H1 (cell line): ENCODE measurements at regions not wholly inside any gene's neighbourhood (a gene's known extent, or its start where the extent isn't known, plus 50 kb on each side); places are given as distances from the start of the nearest gene placed in this dataset.

ENCODE experiments used
- CTCF ChIA-PET: fragments of 300-600 bp; sonication (Branson Sonifier 250); formaldehyde crosslinking; loops from one replicate; lab custom pipeline; 2021; ENCODE audit not compliant: partially characterized antibody; lab: Charles Lee
- POLR2A ChIA-PET: fragments of 300-600 bp; sonication (Branson Sonifier 250); formaldehyde crosslinking; loops from one replicate; lab custom pipeline; 2021; ENCODE audit warnings: inconsistent platforms; ENCODE audit not compliant: partially characterized antibody; lab: Charles Lee
- DNase-seq, 2 experiments: peaks; one replicate each; pipeline versions ENCODE4 v3.0.0 to v3.0.0-alpha.2; 2010 to 2022; ENCODE audit warnings: low spot score in 2 of 2, low read depth in 1 of 2, mixed read lengths in 1 of 2
- FAIRE-seq: peaks from 2 replicates; lab custom pipeline; 2011; peaks lifted over from hg19 to GRCh38; lab: Jason Lieb, UNC
- H2AFZ ChIP-seq: 2 replicates; pipeline ENCODE4 v1.8.1; 2012; ENCODE audit warnings: low read length, inconsistent platforms
- H2AK5ac ChIP-seq: 2 replicates; pipeline ENCODE4 v1.6.1; 2013; ENCODE audit warnings: low read depth, low read length
- H2BK120ac ChIP-seq: replicated peaks from 2 replicates; pipeline ENCODE3; 2013; ENCODE audit warnings: low read depth, low read length, inconsistent platforms
- H2BK12ac ChIP-seq: 2 replicates; pipeline ENCODE4 v1.6.1; 2013; ENCODE audit warnings: low read depth, low read length
- H2BK15ac ChIP-seq: 2 replicates; pipeline ENCODE4 v1.6.1; 2013; ENCODE audit warnings: low read length
- H2BK20ac ChIP-seq: 2 replicates; pipeline ENCODE4 v1.6.1; 2013; ENCODE audit warnings: low read length
- H2BK5ac ChIP-seq: 2 replicates; pipeline ENCODE4 v1.6.1; 2013; ENCODE audit warnings: low read depth, low read length
- H3K14ac ChIP-seq: 2 replicates; pipeline ENCODE4 v1.6.1; 2013; ENCODE audit warnings: inconsistent platforms; ENCODE audit not compliant: insufficient read length
- H3K18ac ChIP-seq: 2 replicates; pipeline ENCODE4 v1.6.1; 2013; ENCODE audit warnings: low read length; ENCODE audit errors: extremely low read depth
- H3K23ac ChIP-seq: 2 replicates; pipeline ENCODE4 v1.6.1; 2013; ENCODE audit warnings: inconsistent platforms; ENCODE audit not compliant: insufficient read length
- H3K23me2 ChIP-seq: 2 replicates; pipeline ENCODE4 v1.6.1; 2013; ENCODE audit warnings: low read depth, low read length
- H3K27ac ChIP-seq: 2 replicates; pipeline ENCODE4 v1.6.1; 2011; ENCODE audit warnings: low read depth, low read length, inconsistent platforms
- H3K27me3 ChIP-seq, 4 experiments: replicated peaks in 1 of 4; 1 replicate in 1 of 4; 2 replicates in 3 of 4; pipeline versions ENCODE4 v1.6.1 to v1.8.1; 2011 to 2013; ENCODE audit warnings: low read length in 3 of 4, mild to moderate bottlenecking in 3 of 4, inconsistent platforms in 2 of 4, mixed read lengths in 2 of 4, moderate library complexity in 1 of 4; ENCODE audit not compliant: control insufficient read depth in 3 of 4, insufficient read depth in 3 of 4; ENCODE audit errors: extremely low read depth in 1 of 4
- H3K36me3 ChIP-seq, 4 experiments: 2 replicates each; pipeline versions ENCODE4 v1.6.1 to v1.8.1; 2011 to 2013; ENCODE audit warnings: mild to moderate bottlenecking in 4 of 4, low read length in 3 of 4, moderate library complexity in 2 of 4, control low read depth in 1 of 4, inconsistent platforms in 1 of 4; ENCODE audit not compliant: insufficient read depth in 4 of 4, control insufficient read depth in 2 of 4
- H3K4ac ChIP-seq: replicated peaks from 2 replicates; pipeline ENCODE3; 2013; ENCODE audit warnings: low read length, low read depth, mixed read lengths, inconsistent platforms; ENCODE audit not compliant: insufficient read length
- H3K4me1 ChIP-seq, 4 experiments: replicated peaks in 1 of 4; 1 replicate in 1 of 4; 2 replicates in 3 of 4; pipeline versions ENCODE4 v1.6.1 to v1.8.1; 2011 to 2013; ENCODE audit warnings: low read length in 3 of 4, inconsistent platforms in 2 of 4, mixed read lengths in 1 of 4; ENCODE audit not compliant: insufficient read depth in 4 of 4, control insufficient read depth in 3 of 4
- H3K4me2 ChIP-seq, 2 experiments: 2 replicates each; pipeline versions ENCODE4 v1.6.1 to v1.8.1; 2011 to 2013; ENCODE audit warnings: low read depth in 2 of 2, low read length in 2 of 2, control low read depth in 1 of 2, inconsistent platforms in 1 of 2, mild to moderate bottlenecking in 1 of 2; ENCODE audit not compliant: insufficient read depth in 1 of 2
- H3K4me3 ChIP-seq, 4 experiments: fragments of 200-600, 300-600 bp in 1 of 4; sonication (generic), shearing (Covaris generic), sonication (Bioruptor Twin) in 1 of 4; 2 replicates each; pipeline versions ENCODE4 v1.5.1 to v1.8.1; 2011 to 2016; ENCODE audit warnings: low read length in 4 of 4, low read depth in 3 of 4, control low read depth in 2 of 4, inconsistent platforms in 2 of 4, mild to moderate bottlenecking in 2 of 4, mixed read lengths in 1 of 4, moderate library complexity in 1 of 4; ENCODE audit not compliant: insufficient read depth in 2 of 4; ENCODE audit errors: extremely low read depth in 1 of 4
- H3K56ac ChIP-seq: replicated peaks from 2 replicates; pipeline ENCODE3; 2013; ENCODE audit warnings: low read depth, mild to moderate bottlenecking, mixed read lengths, low read length, inconsistent platforms; ENCODE audit not compliant: insufficient read length
- H3K79me1 ChIP-seq: 2 replicates; pipeline ENCODE4 v1.6.1; 2013; ENCODE audit warnings: low read depth, low read length, control low read depth
- H3K79me2 ChIP-seq, 2 experiments: 2 replicates each; pipeline versions ENCODE4 v1.6.1 to v1.8.1; 2012 to 2013; ENCODE audit warnings: low read length in 2 of 2, mild to moderate bottlenecking in 2 of 2, inconsistent platforms in 1 of 2; ENCODE audit not compliant: insufficient read depth in 2 of 2, control insufficient read depth in 1 of 2
- H3K9ac ChIP-seq, 4 experiments: replicated peaks in 1 of 4; 1 replicate in 1 of 4; 2 replicates in 3 of 4; pipeline versions ENCODE4 v1.6.1 to v1.8.1; 2011 to 2013; ENCODE audit warnings: low read depth in 3 of 4, low read length in 3 of 4, control low read depth in 2 of 4, mild to moderate bottlenecking in 2 of 4, moderate library complexity in 2 of 4, inconsistent platforms in 1 of 4; ENCODE audit errors: extremely low read depth in 1 of 4
- H3K9me3 ChIP-seq, 2 experiments: 2 replicates each; pipeline versions ENCODE4 v1.6.1 to v1.8.1; 2012 to 2013; ENCODE audit warnings: mild to moderate bottlenecking in 2 of 2, moderate library complexity in 2 of 2, control low read depth in 1 of 2, inconsistent platforms in 1 of 2, low read depth in 1 of 2, low read length in 1 of 2, mixed read lengths in 1 of 2; ENCODE audit not compliant: insufficient read depth in 2 of 2
- H4K20me1 ChIP-seq, 2 experiments: replicated peaks in 1 of 2; 2 replicates each; pipeline versions ENCODE3 to v1.8.1; 2011 to 2013; ENCODE audit warnings: inconsistent platforms in 2 of 2, low read length in 2 of 2, mild to moderate bottlenecking in 1 of 2; ENCODE audit not compliant: insufficient read depth in 2 of 2, control insufficient read depth in 1 of 2
- H4K5ac ChIP-seq: 2 replicates; pipeline ENCODE4 v1.6.1; 2013; ENCODE audit warnings: low read length, low read depth, mixed read lengths, inconsistent platforms; ENCODE audit not compliant: insufficient read length
- H4K8ac ChIP-seq: 2 replicates; pipeline ENCODE4 v1.8.0; 2013; ENCODE audit warnings: mild to moderate bottlenecking, moderate library complexity, low read length, inconsistent platforms; ENCODE audit not compliant: insufficient read depth; ENCODE audit errors: extremely low read depth
- H4K91ac ChIP-seq: replicated peaks from 2 replicates; pipeline ENCODE3; 2013; ENCODE audit warnings: low read length, mixed read lengths, inconsistent platforms; ENCODE audit not compliant: insufficient read length
- PHF8 ChIP-seq: fragments of 200-600 bp; sonication (generic); conservative IDR thresholded peaks from 2 replicates; pipeline ENCODE4 v1.7.1; 2012; ENCODE audit warnings: low read depth, mild to moderate bottlenecking, inconsistent platforms, low read length, moderate library complexity
- WGBS, 2 experiments: shearing (Covaris generic) in 1 of 2; methylation state at CpG; one replicate each; pipeline versions ENCODE4 v1.1.6 to v1.1.7; 2013 to 2015; ENCODE audit warnings: low lambda C conversion rate in 2 of 2, mixed read lengths in 2 of 2, inconsistent platforms in 1 of 2, low coverage in 1 of 2, missing lambda C conversion rate in 1 of 2; ENCODE audit not compliant: insufficient replicate concordance in 2 of 2, insufficient coverage in 1 of 2, insufficient read length in 1 of 2; ENCODE audit errors: extremely low coverage in 1 of 2, missing lambda C conversion rate in 1 of 2; 5-methylcytosine and 5-hydroxymethylcytosine counted together

DNA sequence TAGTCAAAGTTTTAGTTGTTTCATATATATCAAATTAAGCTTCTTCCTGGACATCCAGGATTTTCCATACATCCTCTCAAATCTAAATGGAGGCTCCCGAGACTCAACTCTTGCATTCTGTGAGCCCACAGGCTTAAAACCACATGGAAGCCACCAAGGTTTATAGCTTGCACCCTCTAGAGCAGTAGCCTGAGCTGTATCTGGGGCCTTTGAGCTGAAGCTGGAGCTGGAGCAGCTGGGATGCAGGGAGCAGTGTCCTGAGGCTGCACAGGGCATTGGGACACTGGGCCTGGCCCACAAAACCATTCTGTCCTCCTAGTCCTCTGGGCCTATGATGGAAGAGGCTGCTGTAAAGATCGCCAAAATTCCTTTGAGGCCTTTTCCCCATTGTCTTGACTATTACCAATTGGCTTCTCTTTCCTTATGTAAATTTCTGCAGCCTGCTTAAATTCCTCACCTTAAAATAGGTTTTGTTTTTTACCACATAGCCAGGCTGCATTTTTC, 151.0 kb downstream of the COX7C start:
- peaks cover 0 to 9% (median 0%) of the 10 kb centered on the region in 4 experiments; a peak in 1 of 7 replicates for H3K4me1 ChIP-seq
- H4K91ac ChIP-seq = no peak overlapping the region
- H4K20me1 ChIP-seq = no peaks in the 10 kb centered on the region
- H2AFZ ChIP-seq = no peak overlapping the region
- no peak overlapping the region for H2BK5ac ChIP-seq
- H3K79me2 ChIP-seq = no peaks in the 10 kb centered on the region
- no peak overlapping the region for H2AK5ac ChIP-seq
- H2BK15ac ChIP-seq = no peak overlapping the region
- H3K36me3 ChIP-seq = no peaks in the 10 kb centered on the region; a peak in 1 of 8 replicates
- WGBS, 2 experiments = 86% methylated on average over 2 of the region's 2 CpGs; no CpG with 5 or more reads in 1 of the 2 experiments
- no peak overlapping the region for H2BK120ac ChIP-seq
- no peak overlapping the region for H3K4me3 ChIP-seq
- no peak overlapping the region for H4K5ac ChIP-seq
- POLR2A ChIA-PET = no interaction called here
- H3K14ac ChIP-seq = no peak overlapping the region
- H3K9me3 ChIP-seq = peaks cover 14 to 19% of the 10 kb centered on the region in 2 experiments
- no peak overlapping the region for H3K56ac ChIP-seq
- H3K4ac ChIP-seq = no peak overlapping the region
- no peak for DNase-seq
- no peaks in the 10 kb centered on the region for H3K79me1 ChIP-seq
- no peaks in the 10 kb centered on the region for H3K23me2 ChIP-seq
- TF ChIP-seq PHF8 = no peak
- TF ChIP-seq, all 59 proteins: peak for 0
- H3K27ac ChIP-seq = no peak overlapping the region
- H3K9ac ChIP-seq = no peak overlapping the region
- no peak overlapping the region for H3K18ac ChIP-seq
- no peak overlapping the region for H2BK20ac ChIP-seq
- no peaks in the 10 kb centered on the region for H3K27me3 ChIP-seq
- no peak overlapping the region for H3K23ac ChIP-seq
- CTCF ChIA-PET = no interaction called here
- no peak overlapping the region for H4K8ac ChIP-seq
- no peak overlapping the region for H3K4me2 ChIP-seq
- no peak overlapping the region for H2BK12ac ChIP-seq
- FAIRE-seq = no peak
